Spinal cord (tissue), 9 donors: ENCODE measurements at regions not wholly inside any gene's neighbourhood (a gene's known extent, or its start where the extent isn't known, plus 50 kb on each side); places are given as distances from the start of the nearest gene placed in this dataset.
"Not testable (repeated sequence)": the region's sequence is repeated elsewhere in the genome, so short reads cannot be mapped to it uniquely, and the experiment has no call there.

ENCODE experiments used
- DNase-seq, 6 donors: peaks; one replicate each; pipeline versions ENCODE4 v3.0.0 to v3.0.0-alpha.2; 2013 to 2015; ENCODE audit warnings: low spot score in 6 of 6, low read depth in 4 of 6
- H3K27ac ChIP-seq: one replicate; pipeline ENCODE4 v1.5.1; 2013; ENCODE audit warnings: low read depth, low read length, control low read depth
- H3K27me3 ChIP-seq: one replicate; pipeline ENCODE4 v1.6.1; 2013; ENCODE audit warnings: low read length; ENCODE audit not compliant: control insufficient read depth, insufficient read depth
- H3K36me3 ChIP-seq: one replicate; pipeline ENCODE4 v1.6.1; 2013; ENCODE audit warnings: low read length; ENCODE audit not compliant: control insufficient read depth, insufficient read depth
- H3K4me1 ChIP-seq: one replicate; pipeline ENCODE4 v1.6.1; 2013; ENCODE audit warnings: low read length; ENCODE audit not compliant: control insufficient read depth, insufficient read depth
- H3K4me3 ChIP-seq: one replicate; pipeline ENCODE4 v1.5.1; 2013; ENCODE audit warnings: low read depth, low read length, control low read depth
- H3K9me3 ChIP-seq: one replicate; pipeline ENCODE4 v1.6.1; 2013; ENCODE audit warnings: low read length; ENCODE audit not compliant: control insufficient read depth, insufficient read depth
- WGBS: methylation state at CpG from one replicate; pipeline ENCODE4 v1.1.5; 2013; ENCODE audit warnings: missing lambda C conversion rate; ENCODE audit not compliant: insufficient coverage; 5-methylcytosine and 5-hydroxymethylcytosine counted together
- donor health status: healthy.

- no peaks in the 10 kb centered on the region for H3K36me3 ChIP-seq
- no peaks in the 10 kb centered on the region for H3K27me3 ChIP-seq
Measured at GRCh38 chr7:91691865-91692264, 188.6 kb downstream of the MTERF1 start.

GRCh38 chr7:91692800-91693199 lies 187.7 kb downstream of the MTERF1 start:
- Histone ChIP-seq H3K9me3 (no peaks in the 10 kb centered on the region), H3K27ac (no peak overlapping the region)
- peak in 2 of 6 donors; percentile 64 to 66 for DNase-seq

More at GRCh38 chr7:91691865-91692264, 188.6 kb downstream of the MTERF1 start:
- Histone ChIP-seq H3K27ac (no peak overlapping the region), H3K9me3 (no peaks in the 10 kb centered on the region), H3K4me1 (no peaks in the 10 kb centered on the region), H3K4me3 (no peak overlapping the region)
- WGBS = 33% methylated on average over 1 of the region's 6 CpGs
- peak in 2 of 6 donors; percentile 4 to 61 for DNase-seq

GRCh38 chr7:91694351-91694841 lies 186.1 kb downstream of the MTERF1 start:
- Histone ChIP-seq H3K4me3 (no peak overlapping the region), H3K4me1 (no peaks in the 10 kb centered on the region), H3K27ac (no peak overlapping the region), H3K27me3 (no peaks in the 10 kb centered on the region), H3K36me3 (no peaks in the 10 kb centered on the region), H3K9me3 (no peaks in the 10 kb centered on the region)
- peak in 1 of 6 donors; percentile 62 for DNase-seq
- no CpG with 5 or more reads among the region's 3 CpGs for WGBS

More at GRCh38 chr7:91692800-91693199, 187.7 kb downstream of the MTERF1 start:
- Histone ChIP-seq H3K4me1 (no peaks in the 10 kb centered on the region), H3K27me3 (no peaks in the 10 kb centered on the region), H3K36me3 (no peaks in the 10 kb centered on the region), H3K4me3 (no peak overlapping the region)
- WGBS = 17% methylated on average over 1 of the region's 3 CpGs

DNA sequence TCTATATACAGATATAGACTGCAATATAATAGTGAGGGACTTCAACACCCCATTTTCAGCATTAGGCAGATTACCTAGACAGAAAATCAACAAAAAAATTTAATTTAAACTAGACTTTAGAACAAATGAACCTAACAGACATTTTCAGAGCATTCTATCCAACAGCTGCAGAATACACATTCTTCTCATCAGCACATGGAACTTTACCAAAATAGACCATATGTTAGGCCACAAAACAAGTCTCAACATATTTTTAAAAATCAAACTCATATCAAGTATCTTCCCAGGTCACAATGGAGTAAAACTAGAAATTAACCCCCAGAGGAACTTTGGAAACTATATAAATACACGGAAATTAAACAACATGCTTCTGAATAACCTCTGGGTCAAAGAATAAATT lies 169.6 kb downstream of the MTERF1 start:
- DNase-seq = no peak
- Histone ChIP-seq H3K27me3 (no peaks in the 10 kb centered on the region), H3K4me3 (no peak overlapping the region), H3K36me3 (no peaks in the 10 kb centered on the region), H3K27ac (no peak overlapping the region), H3K9me3 (peaks cover 7% of the 10 kb centered on the region), H3K4me1 (no peaks in the 10 kb centered on the region)
- no CpG with 5 or more reads among the region's 1 CpG for WGBS

DNA sequence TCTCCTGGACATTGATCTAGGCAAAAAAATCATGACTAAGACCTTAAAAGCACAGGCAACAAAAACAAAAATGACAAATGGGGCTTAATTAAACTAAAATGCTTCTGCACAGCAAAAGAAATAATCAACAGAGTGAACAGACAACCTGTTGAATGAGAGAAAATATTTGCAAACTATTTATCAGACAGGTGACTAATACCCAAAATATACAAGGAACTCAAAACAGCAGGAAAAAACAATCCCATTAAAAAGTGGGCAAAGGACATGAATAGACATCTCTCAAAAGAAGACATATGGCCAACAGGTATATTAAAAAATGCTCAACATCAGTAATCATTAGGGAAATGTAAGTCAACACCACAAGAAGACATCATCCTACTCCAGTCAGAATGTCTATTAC lies 166.8 kb downstream of the MTERF1 start:
- Histone ChIP-seq H3K27me3 (no peaks in the 10 kb centered on the region), H3K36me3 (no peaks in the 10 kb centered on the region), H3K9me3 (peaks cover 5% of the 10 kb centered on the region), H3K4me1 (no peaks in the 10 kb centered on the region), H3K27ac (no peak overlapping the region), H3K4me3 (no peak overlapping the region)
- no peak for DNase-seq

DNA sequence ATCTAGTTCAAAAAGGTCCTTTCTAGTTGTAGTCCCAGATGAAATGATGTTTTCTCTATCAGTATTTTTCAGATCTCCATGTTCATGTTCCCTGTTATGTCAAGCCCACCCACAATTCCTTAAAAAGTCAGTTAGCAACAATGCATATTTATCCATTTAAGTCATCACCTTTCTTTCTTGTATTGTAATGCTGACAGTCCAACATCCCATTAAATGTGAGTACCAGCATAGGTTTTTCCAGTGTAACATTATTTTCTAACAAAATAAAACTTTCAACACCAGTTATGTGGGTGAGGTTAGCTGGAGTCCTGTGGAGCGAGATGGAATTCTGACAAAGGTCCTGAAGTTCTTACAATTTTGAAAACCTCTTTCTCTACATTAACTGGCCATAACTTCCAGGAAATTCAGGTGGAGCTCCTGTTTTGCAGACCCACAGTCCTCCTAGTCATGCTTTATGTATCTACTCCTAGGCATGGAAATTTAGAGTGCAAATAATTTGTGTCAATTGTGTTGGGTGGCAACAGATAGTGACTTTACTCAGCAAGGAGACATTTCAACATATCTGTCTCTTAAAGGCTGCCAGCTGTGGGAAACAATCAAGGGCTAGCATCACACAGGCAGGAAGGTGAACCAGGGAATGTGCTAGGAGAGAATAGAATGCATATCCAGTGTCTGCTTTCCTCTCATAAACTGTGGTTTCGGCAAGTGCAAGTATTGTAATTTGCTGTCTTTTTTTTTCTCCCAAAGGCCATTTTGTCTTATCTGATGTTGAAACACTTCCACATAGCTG lies 162.6 kb downstream of the MTERF1 start:
- no peak overlapping the region for H3K27ac ChIP-seq
- H3K36me3 ChIP-seq = no peaks in the 10 kb centered on the region
- DNase-seq = peak in 1 of 6 donors; percentile 6
- no peaks in the 10 kb centered on the region for H3K4me1 ChIP-seq
- no peaks in the 10 kb centered on the region for H3K9me3 ChIP-seq
- no CpG with 5 or more reads among the region's 2 CpGs for WGBS
- H3K27me3 ChIP-seq = no peaks in the 10 kb centered on the region
- H3K4me3 ChIP-seq = no peak overlapping the region

GRCh38 chr7:91719008-91719407 lies 161.5 kb downstream of the MTERF1 start:
- H3K27me3 ChIP-seq = no peaks in the 10 kb centered on the region
- no peaks in the 10 kb centered on the region for H3K4me1 ChIP-seq
- H3K4me3 ChIP-seq = no peak overlapping the region
- 90% methylated on average over 1 of the region's 1 CpG for WGBS
- H3K9me3 ChIP-seq = no peaks in the 10 kb centered on the region
- H3K27ac ChIP-seq = no peak overlapping the region
- DNase-seq = no peak
- no peaks in the 10 kb centered on the region for H3K36me3 ChIP-seq

DNA sequence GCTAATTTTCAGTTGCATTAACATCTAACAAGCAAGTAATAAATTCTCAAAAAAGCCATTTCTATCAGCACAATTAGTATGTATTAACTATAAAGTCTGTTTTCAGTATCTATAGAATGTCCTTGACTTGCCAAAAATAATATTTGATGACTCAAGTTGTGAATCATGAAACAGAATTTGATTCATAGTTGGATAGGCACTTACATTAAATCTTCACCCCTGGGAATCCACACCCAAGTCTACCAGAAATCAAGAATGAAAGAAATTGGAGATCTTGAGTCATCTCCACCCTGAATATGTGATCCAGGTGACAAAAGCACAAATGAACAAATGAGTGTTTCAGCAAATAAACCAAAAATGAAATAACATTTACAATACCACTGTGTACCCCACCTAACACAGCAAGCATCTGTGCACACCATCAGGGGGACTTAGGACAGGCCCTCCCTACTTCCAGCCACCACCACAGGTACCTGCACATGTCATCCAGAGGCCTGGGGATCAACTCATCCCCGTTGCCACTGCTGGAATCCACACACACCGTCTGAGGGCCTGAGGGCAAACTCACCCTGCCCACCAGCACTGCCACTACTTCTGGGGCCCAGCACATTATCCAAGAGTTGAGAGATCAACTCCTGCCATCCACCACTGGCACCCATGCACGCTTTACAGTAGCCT lies 160.1 kb downstream of the MTERF1 start:
- no peak for DNase-seq

GRCh38 chr7:91722831-91723230 lies 157.7 kb downstream of the MTERF1 start:
- no peaks in the 10 kb centered on the region for H3K27me3 ChIP-seq
- H3K4me1 ChIP-seq = no peaks in the 10 kb centered on the region
- no peak for DNase-seq
- no peaks in the 10 kb centered on the region for H3K9me3 ChIP-seq
- no peak overlapping the region for H3K4me3 ChIP-seq
- no peak overlapping the region for H3K27ac ChIP-seq
- H3K36me3 ChIP-seq = no peaks in the 10 kb centered on the region

More for the DNA sequence above, 160.1 kb downstream of the MTERF1 start:
- WGBS = 82% methylated on average over 3 of the region's 3 CpGs
- Histone ChIP-seq H3K4me1 (no peaks in the 10 kb centered on the region), H3K4me3 (no peak overlapping the region), H3K9me3 (no peaks in the 10 kb centered on the region), H3K27ac (no peak overlapping the region), H3K27me3 (no peaks in the 10 kb centered on the region), H3K36me3 (no peaks in the 10 kb centered on the region)

DNA sequence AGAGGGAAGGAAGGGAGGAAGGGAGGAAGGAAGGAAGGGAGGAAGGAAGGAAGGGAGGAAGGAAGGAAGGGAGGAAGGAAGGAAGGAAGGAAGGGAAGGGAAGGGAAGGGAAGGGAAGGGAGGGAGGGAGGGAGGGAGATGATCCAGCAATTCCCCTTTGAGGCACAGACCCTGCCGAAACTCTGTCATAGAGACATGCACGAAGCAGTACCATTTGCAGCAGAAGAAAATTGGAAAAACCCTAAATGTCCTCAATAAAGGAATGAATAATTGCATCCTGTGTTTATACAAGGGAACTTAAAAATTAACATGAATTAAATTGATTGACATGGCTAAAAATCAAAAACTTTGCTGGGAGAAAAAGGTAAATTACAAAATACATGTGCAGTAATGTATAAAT lies 151.5 kb downstream of the MTERF1 start:
- no CpG with 5 or more reads among the region's 2 CpGs for WGBS
- H3K9me3 ChIP-seq, H3K27me3 ChIP-seq, H3K27ac ChIP-seq, DNase-seq, H3K4me1 ChIP-seq, H3K4me3 ChIP-seq, H3K36me3 ChIP-seq: not testable (repeated sequence)
